ENCODE measurements at regions not wholly inside any gene's neighbourhood (a gene's known extent, or its start where the extent isn't known, plus 50 kb on each side); places are given as distances from the start of the nearest gene placed in this dataset.

DNA sequence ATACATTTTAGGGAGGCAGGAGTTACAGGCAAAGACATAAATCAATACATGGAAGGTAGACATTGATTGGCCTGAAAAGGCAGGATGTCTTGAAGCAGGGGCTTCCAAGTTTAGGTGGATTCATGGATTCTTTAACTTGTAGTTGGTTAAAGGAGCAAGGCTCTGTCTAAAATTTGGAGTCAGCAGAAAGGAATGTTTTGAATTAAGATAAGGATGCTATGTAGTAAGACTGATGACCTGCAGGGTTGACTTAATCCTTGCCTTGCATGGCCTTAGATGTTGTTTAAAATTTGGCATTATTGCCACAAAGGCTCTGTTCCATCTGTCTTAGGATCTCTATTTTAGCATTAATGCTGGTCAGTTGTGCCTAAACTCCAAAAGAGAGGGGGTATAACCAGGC lies 171.3 kb downstream of the C5orf15 start:
- H3K4me1 ChIP-seq (ENCODE audit: control insufficient read depth, insufficient read depth, low read length) = peaks cover 2% of the 10 kb centered on the region
- Mint-ChIP-seq H3K36me3 (ENCODE audit: low read depth) (no peaks in the 10 kb centered on the region), H3K9me3 (no peaks in the 10 kb centered on the region), H3K27ac (no peak overlapping the region), H3K27me3 (ENCODE audit: insufficient read depth) (peaks cover 2% of the 10 kb centered on the region), H3K4me1 (peaks cover 11% of the 10 kb centered on the region), H3K4me3 (no peak overlapping the region)
- H3K9me3 ChIP-seq (ENCODE audit: control insufficient read depth, low read length) = no peaks in the 10 kb centered on the region
- TF ChIP-seq, protein P1, sequence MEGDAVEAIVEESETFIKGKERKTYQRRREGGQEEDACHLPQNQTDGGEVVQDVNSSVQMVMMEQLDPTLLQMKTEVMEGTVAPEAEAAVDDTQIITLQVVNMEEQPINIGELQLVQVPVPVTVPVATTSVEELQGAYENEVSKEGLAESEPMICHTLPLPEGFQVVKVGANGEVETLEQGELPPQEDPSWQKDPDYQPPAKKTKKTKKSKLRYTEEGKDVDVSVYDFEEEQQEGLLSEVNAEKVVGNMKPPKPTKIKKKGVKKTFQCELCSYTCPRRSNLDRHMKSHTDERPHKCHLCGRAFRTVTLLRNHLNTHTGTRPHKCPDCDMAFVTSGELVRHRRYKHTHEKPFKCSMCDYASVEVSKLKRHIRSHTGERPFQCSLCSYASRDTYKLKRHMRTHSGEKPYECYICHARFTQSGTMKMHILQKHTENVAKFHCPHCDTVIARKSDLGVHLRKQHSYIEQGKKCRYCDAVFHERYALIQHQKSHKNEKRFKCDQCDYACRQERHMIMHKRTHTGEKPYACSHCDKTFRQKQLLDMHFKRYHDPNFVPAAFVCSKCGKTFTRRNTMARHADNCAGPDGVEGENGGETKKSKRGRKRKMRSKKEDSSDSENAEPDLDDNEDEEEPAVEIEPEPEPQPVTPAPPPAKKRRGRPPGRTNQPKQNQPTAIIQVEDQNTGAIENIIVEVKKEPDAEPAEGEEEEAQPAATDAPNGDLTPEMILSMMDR (conservative IDR thresholded peaks at IDR 0.05) = no peak
- no peak overlapping the region for H3K27ac ChIP-seq (ENCODE audit: low read depth, low read length)
- no peaks in the 10 kb centered on the region for H3K27me3 ChIP-seq (ENCODE audit: control insufficient read depth, insufficient read depth, low read length, poor library complexity, severe bottlenecking)
- H3K9ac ChIP-seq (ENCODE audit: extremely low read depth, low read length, poor library complexity, severe bottlenecking) = no peak overlapping the region
- no peak overlapping the region for H3K4me3 ChIP-seq (ENCODE audit: low read length)
- DNase-seq = no peak
- H3K36me3 ChIP-seq (ENCODE audit: control insufficient read depth, insufficient read depth, low read length) = no peaks in the 10 kb centered on the region

DNA sequence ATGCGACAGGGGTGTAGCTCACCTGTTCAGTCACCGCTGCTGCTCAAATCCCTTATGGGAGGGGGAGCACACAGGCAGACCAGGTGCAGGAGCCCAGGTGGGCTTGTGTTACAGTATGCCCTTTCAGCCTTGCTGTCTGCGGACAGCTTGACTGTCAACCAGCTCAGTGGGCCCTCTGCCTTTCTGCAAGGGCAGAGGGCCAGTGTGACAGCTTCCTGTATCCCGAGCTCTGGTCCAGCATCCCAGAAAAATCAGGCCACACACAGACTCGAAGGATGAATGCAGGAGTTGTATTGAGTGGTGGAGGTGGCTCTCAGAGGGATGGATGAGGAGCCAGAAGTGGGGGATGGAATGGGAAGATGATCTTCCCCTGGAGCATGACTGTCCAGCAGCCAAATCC lies 172.2 kb downstream of the C5orf15 start:
- Histone ChIP-seq H3K36me3 (ENCODE audit: control insufficient read depth, insufficient read depth, low read length) (no peaks in the 10 kb centered on the region), H3K4me1 (ENCODE audit: control insufficient read depth, insufficient read depth, low read length) (peaks cover 2% of the 10 kb centered on the region), H3K9me3 (ENCODE audit: control insufficient read depth, low read length) (no peaks in the 10 kb centered on the region), H3K4me3 (ENCODE audit: low read length) (no peak overlapping the region), H3K27me3 (ENCODE audit: control insufficient read depth, insufficient read depth, low read length, poor library complexity, severe bottlenecking) (no peaks in the 10 kb centered on the region), H3K27ac (ENCODE audit: low read depth, low read length) (no peak overlapping the region), H3K9ac (ENCODE audit: extremely low read depth, low read length, poor library complexity, severe bottlenecking) (no peak overlapping the region)
- Mint-ChIP-seq H3K36me3 (ENCODE audit: low read depth) (no peaks in the 10 kb centered on the region), H3K27ac (no peak overlapping the region), H3K9me3 (no peaks in the 10 kb centered on the region), H3K4me3 (no peak overlapping the region), H3K4me1 (peaks cover 14% of the 10 kb centered on the region), H3K27me3 (ENCODE audit: insufficient read depth) (peaks cover under 1% of the 10 kb centered on the region)
- DNase-seq = peak; percentile 25
- 94 to 96% methylated on average over 5 of the region's 5 CpGs for WGBS, 2 experiments (ENCODE audit: insufficient coverage in 1 of 2, insufficient read length in 1 of 2)
- TF ChIP-seq, protein P1 (conservative IDR thresholded peaks at IDR 0.05) = no peak

DNA sequence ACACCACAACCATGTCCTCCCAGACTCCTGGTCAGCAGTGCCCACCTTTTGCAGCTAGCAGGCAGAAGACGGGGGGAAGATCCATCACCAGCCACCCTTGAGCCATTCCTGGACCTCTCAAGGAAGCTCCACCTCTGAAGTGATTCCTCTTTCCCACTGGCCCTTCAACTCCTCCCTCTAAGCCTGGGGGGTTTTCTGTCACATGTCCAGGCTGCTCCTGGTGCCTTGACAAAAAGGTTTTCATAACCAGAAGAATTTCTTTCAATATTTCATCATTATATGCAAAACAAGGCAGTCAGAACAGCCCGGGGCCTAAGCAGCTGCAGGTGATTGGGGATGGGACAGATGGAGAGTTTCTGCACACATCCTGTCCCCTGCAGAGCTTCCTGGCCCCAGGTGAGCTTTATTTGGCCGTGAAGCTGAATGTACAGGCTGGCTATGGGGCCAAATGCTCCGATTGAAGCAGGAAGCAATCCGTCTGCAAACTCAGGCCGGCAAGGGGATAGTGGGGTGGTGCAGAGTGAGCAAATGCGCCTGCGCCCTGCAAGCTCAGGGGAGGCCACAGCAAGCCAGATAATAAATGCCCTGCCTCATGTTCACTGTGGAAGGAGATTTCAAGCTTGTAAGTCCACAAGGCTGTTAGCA lies 173.5 kb downstream of the C5orf15 start:
- Mint-ChIP-seq H3K4me3 (no peak overlapping the region), H3K27me3 (ENCODE audit: insufficient read depth) (no peaks in the 10 kb centered on the region), H3K27ac (no peak overlapping the region), H3K36me3 (ENCODE audit: low read depth) (no peaks in the 10 kb centered on the region), H3K9me3 (no peaks in the 10 kb centered on the region), H3K4me1 (peaks cover 22% of the 10 kb centered on the region)
- 78 to 90% methylated on average over 7 to 8 of the region's 8 CpGs for WGBS, 2 experiments (ENCODE audit: insufficient coverage in 1 of 2, insufficient read length in 1 of 2)
- no peaks in the 10 kb centered on the region for H3K27me3 ChIP-seq (ENCODE audit: control insufficient read depth, insufficient read depth, low read length, poor library complexity, severe bottlenecking)
- no peak overlapping the region for H3K9ac ChIP-seq (ENCODE audit: extremely low read depth, low read length, poor library complexity, severe bottlenecking)
- H3K4me1 ChIP-seq (ENCODE audit: control insufficient read depth, insufficient read depth, low read length) = peaks cover 2% of the 10 kb centered on the region
- peak; percentile 41 for DNase-seq
- TF ChIP-seq, protein P1 (conservative IDR thresholded peaks at IDR 0.05) = no peak
- H3K36me3 ChIP-seq (ENCODE audit: control insufficient read depth, insufficient read depth, low read length) = no peaks in the 10 kb centered on the region
- H3K4me3 ChIP-seq (ENCODE audit: low read length) = no peak overlapping the region
- H3K27ac ChIP-seq (ENCODE audit: low read depth, low read length) = no peak overlapping the region
- no peaks in the 10 kb centered on the region for H3K9me3 ChIP-seq (ENCODE audit: control insufficient read depth, low read length)

All from endodermal cell (in vitro differentiated cells).